Breast epithelium (tissue), 3 donors: ENCODE measurements at regions not wholly inside any gene's neighbourhood (a gene's known extent, or its start where the extent isn't known, plus 50 kb on each side); places are given as distances from the start of the nearest gene placed in this dataset.

Source experiments
- POLR2A ChIP-seq: fragments of 450-650 bp; IDR thresholded peaks from one replicate; pipeline ENCODE4 v1.6.1; 2016; ENCODE audit warnings: antibody characterized with exemption, mild to moderate bottlenecking, moderate library complexity
- TF ChIP-seq, protein P1 (sequence below), 3 donors: fragments of 450-650 bp; IDR thresholded peaks; one replicate each; pipeline ENCODE4 v1.5.1; 2016 to 2017; ENCODE audit warnings: antibody characterized with exemption in 3 of 3, mild to moderate bottlenecking in 3 of 3, moderate library complexity in 3 of 3

DNA sequence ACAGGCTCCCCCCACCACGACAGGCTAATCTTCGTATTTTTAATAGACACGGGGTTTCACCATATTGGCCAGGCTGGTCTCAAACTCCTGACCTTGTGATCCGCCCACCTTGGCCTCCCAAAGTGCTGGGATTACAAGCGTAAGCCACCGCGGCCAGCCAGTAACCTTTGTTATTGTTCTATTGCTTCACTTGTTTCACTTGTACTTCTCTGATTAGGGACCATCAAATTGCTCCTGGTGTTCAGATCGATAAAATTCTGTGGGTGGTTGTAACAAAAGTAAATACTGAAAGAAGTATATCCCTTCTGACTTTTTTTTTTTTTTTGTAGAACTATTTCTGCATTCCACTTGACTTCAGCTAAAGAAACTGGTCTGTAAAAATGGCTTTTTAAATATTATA lies 445.5 kb upstream of the CDH10 start:
- no peak for TF ChIP-seq POLR2A
- TF ChIP-seq, protein P1, sequence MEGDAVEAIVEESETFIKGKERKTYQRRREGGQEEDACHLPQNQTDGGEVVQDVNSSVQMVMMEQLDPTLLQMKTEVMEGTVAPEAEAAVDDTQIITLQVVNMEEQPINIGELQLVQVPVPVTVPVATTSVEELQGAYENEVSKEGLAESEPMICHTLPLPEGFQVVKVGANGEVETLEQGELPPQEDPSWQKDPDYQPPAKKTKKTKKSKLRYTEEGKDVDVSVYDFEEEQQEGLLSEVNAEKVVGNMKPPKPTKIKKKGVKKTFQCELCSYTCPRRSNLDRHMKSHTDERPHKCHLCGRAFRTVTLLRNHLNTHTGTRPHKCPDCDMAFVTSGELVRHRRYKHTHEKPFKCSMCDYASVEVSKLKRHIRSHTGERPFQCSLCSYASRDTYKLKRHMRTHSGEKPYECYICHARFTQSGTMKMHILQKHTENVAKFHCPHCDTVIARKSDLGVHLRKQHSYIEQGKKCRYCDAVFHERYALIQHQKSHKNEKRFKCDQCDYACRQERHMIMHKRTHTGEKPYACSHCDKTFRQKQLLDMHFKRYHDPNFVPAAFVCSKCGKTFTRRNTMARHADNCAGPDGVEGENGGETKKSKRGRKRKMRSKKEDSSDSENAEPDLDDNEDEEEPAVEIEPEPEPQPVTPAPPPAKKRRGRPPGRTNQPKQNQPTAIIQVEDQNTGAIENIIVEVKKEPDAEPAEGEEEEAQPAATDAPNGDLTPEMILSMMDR (IDR thresholded peaks at IDR 0.05) = no peak
